ENCODE measurements at regions not wholly inside any gene's neighbourhood (a gene's known extent, or its start where the extent isn't known, plus 50 kb on each side); places are given as distances from the start of the nearest gene placed in this dataset.
"Not testable (repeated sequence)": the region's sequence is repeated elsewhere in the genome, so short reads cannot be mapped to it uniquely, and the experiment has no call there.

DNA sequence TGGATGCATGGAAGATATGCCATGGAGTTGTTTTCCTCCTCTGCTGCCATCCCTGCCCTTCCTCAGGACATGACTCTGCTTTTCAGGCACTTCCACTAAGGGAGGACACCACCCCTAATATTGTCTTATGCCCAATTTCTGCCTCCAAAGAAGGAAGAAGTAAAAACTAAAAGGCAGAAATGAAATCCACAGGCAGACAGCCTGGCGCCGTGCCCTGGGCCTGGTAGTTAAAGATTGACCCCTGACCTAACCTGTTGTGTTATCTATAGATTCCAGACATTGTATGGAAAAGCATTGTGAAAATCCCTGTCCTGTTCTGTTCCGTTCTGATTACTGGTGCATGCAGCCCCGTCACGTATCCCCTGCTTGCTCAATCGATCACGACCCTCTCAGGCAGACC, 80.1 kb upstream of the PLAC8 start:
- TF ChIP-seq ARNTL (CRISPR knock-in tag; IDR thresholded peaks at IDR 0.05; ENCODE audit: borderline replicate concordance, low read depth); GLIS3 (CRISPR knock-in tag; IDR thresholded peaks at IDR 0.05); BACH2 (CRISPR knock-in tag; IDR thresholded peaks at IDR 0.05; ENCODE audit: borderline replicate concordance); ZFP3 (CRISPR knock-in tag; IDR thresholded peaks at IDR 0.05); SNAI2 (CRISPR knock-in tag; IDR thresholded peaks at IDR 0.05); ZFP30 (CRISPR knock-in tag; IDR thresholded peaks at IDR 0.05): not testable (repeated sequence)
- TF ChIP-seq, protein P1, sequence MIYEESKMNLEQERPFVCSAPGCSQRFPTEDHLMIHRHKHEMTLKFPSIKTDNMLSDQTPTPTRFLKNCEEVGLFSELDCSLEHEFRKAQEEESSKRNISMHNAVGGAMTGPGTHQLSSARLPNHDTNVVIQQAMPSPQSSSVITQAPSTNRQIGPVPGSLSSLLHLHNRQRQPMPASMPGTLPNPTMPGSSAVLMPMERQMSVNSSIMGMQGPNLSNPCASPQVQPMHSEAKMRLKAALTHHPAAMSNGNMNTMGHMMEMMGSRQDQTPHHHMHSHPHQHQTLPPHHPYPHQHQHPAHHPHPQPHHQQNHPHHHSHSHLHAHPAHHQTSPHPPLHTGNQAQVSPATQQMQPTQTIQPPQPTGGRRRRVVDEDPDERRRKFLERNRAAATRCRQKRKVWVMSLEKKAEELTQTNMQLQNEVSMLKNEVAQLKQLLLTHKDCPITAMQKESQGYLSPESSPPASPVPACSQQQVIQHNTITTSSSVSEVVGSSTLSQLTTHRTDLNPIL (CRISPR knock-in tag; IDR thresholded peaks at IDR 0.05; ENCODE audit: low read depth): not testable (repeated sequence)
- TF ChIP-seq, protein P2, sequence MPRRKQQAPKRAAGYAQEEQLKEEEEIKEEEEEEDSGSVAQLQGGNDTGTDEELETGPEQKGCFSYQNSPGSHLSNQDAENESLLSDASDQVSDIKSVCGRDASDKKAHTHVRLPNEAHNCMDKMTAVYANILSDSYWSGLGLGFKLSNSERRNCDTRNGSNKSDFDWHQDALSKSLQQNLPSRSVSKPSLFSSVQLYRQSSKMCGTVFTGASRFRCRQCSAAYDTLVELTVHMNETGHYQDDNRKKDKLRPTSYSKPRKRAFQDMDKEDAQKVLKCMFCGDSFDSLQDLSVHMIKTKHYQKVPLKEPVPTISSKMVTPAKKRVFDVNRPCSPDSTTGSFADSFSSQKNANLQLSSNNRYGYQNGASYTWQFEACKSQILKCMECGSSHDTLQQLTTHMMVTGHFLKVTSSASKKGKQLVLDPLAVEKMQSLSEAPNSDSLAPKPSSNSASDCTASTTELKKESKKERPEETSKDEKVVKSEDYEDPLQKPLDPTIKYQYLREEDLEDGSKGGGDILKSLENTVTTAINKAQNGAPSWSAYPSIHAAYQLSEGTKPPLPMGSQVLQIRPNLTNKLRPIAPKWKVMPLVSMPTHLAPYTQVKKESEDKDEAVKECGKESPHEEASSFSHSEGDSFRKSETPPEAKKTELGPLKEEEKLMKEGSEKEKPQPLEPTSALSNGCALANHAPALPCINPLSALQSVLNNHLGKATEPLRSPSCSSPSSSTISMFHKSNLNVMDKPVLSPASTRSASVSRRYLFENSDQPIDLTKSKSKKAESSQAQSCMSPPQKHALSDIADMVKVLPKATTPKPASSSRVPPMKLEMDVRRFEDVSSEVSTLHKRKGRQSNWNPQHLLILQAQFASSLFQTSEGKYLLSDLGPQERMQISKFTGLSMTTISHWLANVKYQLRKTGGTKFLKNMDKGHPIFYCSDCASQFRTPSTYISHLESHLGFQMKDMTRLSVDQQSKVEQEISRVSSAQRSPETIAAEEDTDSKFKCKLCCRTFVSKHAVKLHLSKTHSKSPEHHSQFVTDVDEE (CRISPR knock-in tag; IDR thresholded peaks at IDR 0.05): not testable (repeated sequence)
- TF ChIP-seq, protein P3, sequence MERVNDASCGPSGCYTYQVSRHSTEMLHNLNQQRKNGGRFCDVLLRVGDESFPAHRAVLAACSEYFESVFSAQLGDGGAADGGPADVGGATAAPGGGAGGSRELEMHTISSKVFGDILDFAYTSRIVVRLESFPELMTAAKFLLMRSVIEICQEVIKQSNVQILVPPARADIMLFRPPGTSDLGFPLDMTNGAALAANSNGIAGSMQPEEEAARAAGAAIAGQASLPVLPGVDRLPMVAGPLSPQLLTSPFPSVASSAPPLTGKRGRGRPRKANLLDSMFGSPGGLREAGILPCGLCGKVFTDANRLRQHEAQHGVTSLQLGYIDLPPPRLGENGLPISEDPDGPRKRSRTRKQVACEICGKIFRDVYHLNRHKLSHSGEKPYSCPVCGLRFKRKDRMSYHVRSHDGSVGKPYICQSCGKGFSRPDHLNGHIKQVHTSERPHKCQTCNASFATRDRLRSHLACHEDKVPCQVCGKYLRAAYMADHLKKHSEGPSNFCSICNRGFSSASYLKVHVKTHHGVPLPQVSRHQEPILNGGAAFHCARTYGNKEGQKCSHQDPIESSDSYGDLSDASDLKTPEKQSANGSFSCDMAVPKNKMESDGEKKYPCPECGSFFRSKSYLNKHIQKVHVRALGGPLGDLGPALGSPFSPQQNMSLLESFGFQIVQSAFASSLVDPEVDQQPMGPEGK (CRISPR knock-in tag; IDR thresholded peaks at IDR 0.05; ENCODE audit: borderline replicate concordance): not testable (repeated sequence)
